Natural killer cell treated with Interleukin-12 subunit alpha and Interleukin-12 subunit beta and Interleukin-15 and Interleukin-18, amount 100 ng/mL, for 72 hours (primary cell): ENCODE measurements at regions not wholly inside any gene's neighbourhood (a gene's known extent, or its start where the extent isn't known, plus 50 kb on each side); places are given as distances from the start of the nearest gene placed in this dataset.
A peak's percentile ranks its signal among the peaks of the same experiment; 100 is the strongest.

Source experiments
- ATAC-seq, 2 donors: fragments of 150-1000 bp; cut with Tn5 transposase in 1 of 2; sonication (Bioruptor Pico), chemical (Tn5 transposase) in 1 of 2; 2 replicates each; pipeline ENCODE4 v1.10.0; 2021
- DNase-seq: peaks from one replicate; pipeline ENCODE4 v3.0.0; 2022; ENCODE audit warnings: low spot score
- H3K27ac Mint-ChIP-seq, 2 donors: 1 replicate in 1 of 2; 2 replicates in 1 of 2; pipeline ENCODE4 v1.8.0; 2022; ENCODE audit warnings: mixed read lengths in 2 of 2, mild to moderate bottlenecking in 1 of 2, moderate library complexity in 1 of 2
- H3K27me3 Mint-ChIP-seq, 2 donors: 1 replicate in 1 of 2; 2 replicates in 1 of 2; pipeline ENCODE4 v1.8.0; 2022; ENCODE audit warnings: mixed read lengths in 2 of 2
- H3K36me3 Mint-ChIP-seq: one replicate; pipeline ENCODE4 v1.8.0; 2022; ENCODE audit warnings: mixed read lengths
- H3K4me1 Mint-ChIP-seq, 2 donors: 1 replicate in 1 of 2; 2 replicates in 1 of 2; pipeline ENCODE4 v1.8.0; 2022; ENCODE audit warnings: low read depth in 2 of 2, mixed read lengths in 2 of 2, mild to moderate bottlenecking in 1 of 2
- H3K4me3 Mint-ChIP-seq: one replicate; pipeline ENCODE4 v1.8.0; 2022; ENCODE audit warnings: mixed read lengths
- H3K9me3 Mint-ChIP-seq: 2 replicates; pipeline ENCODE4 v1.8.0; 2022; ENCODE audit warnings: mixed read lengths

DNA sequence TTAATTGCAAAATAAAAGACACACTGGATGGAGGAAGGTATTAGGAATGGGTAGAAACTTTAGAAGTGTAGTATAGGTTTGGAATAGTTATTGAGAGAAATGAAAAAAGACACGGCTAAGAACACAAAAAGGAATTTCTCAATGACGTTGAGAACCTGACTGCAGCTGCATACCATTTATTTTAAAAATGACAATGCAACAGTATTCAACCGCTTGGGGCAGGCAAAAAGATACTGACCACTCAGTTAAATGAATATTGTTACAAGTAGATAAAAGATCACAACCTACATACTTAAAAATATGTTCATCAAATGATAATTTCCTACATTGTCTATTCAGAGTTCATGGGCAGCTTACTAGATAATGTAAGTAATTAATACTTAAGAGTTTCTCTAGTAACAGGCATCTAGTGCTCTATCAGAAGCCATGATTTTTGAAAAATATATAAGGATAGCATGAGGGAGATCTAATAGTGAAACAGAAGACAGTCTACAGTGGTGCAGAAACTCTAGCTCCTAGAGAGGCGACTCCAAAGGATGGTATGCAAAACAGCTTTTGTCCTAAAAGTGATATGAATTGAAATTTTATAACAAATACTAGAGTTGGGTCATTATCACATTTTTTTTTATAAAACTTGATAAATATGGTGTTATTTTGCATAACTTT lies 216.2 kb upstream of the VEGFC start:
- Mint-ChIP-seq H3K4me1 (no peaks in the 10 kb centered on the region), H3K4me3 (no peak overlapping the region), H3K27ac (no peak overlapping the region), H3K36me3 (peaks cover 5% of the 10 kb centered on the region), H3K27me3 (no peaks in the 10 kb centered on the region), H3K9me3 (peaks cover 5% of the 10 kb centered on the region)
- DNase-seq = no peak
- no peak for ATAC-seq

DNA sequence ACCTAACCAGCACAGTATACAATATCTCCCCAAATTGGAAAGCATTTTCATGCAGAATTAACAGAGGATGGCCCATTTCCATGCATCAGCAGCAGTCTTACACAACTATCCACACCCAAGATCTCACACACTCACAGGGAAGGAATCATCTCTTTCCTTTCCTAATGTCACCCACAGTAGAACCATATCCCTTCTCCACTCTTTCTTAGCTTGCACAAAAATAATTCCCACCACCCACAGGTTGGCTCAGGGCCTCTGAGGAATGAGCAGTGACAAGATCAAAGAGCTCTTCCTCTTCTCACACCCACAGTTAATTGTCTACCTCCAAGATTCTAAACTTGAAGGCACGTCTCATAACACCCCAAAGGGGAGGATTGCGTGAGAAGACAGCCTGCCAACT lies 217.7 kb upstream of the VEGFC start:
- Mint-ChIP-seq H3K4me3 (no peak overlapping the region), H3K9me3 (peaks cover 5% of the 10 kb centered on the region), H3K4me1 (no peaks in the 10 kb centered on the region), H3K27ac (no peak overlapping the region), H3K36me3 (peaks cover 5% of the 10 kb centered on the region), H3K27me3 (no peaks in the 10 kb centered on the region)
- no peak for DNase-seq
- ATAC-seq = no peak

DNA sequence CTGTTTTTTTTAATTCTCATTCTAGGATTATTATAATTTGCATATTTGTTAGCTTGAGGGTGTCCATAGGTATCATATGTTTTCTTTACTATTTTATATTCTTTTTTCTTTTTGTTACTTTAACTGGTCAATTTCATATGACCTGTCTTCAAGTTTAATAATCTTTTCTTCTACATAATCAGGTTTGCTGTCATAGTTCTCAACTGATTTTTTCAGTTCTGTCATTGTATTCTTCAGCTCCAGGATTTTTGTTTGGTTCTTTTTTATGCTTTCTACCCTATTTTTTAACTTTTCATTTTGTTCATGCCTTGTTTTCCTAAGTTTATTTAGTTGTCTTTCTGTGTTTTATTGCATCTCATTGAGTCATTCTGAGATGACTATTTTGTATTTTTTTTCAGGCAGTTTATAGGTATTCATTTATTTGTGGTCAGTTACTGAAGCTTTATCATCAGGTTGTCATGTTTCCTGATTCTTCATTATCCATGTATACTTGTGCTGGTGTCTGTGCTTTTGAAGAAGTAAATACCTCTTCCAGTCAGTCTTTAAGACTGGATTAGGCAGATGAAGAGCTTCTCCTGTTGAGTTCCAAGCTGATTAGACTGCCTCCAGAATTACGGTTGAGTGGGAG lies 220.3 kb upstream of the VEGFC start:
- Mint-ChIP-seq H3K27me3 (no peaks in the 10 kb centered on the region), H3K36me3 (peaks cover 5% of the 10 kb centered on the region), H3K9me3 (peaks cover 9% of the 10 kb centered on the region), H3K27ac (no peak overlapping the region), H3K4me3 (no peak overlapping the region), H3K4me1 (no peaks in the 10 kb centered on the region)
- no peak for ATAC-seq
- no peak for DNase-seq

DNA sequence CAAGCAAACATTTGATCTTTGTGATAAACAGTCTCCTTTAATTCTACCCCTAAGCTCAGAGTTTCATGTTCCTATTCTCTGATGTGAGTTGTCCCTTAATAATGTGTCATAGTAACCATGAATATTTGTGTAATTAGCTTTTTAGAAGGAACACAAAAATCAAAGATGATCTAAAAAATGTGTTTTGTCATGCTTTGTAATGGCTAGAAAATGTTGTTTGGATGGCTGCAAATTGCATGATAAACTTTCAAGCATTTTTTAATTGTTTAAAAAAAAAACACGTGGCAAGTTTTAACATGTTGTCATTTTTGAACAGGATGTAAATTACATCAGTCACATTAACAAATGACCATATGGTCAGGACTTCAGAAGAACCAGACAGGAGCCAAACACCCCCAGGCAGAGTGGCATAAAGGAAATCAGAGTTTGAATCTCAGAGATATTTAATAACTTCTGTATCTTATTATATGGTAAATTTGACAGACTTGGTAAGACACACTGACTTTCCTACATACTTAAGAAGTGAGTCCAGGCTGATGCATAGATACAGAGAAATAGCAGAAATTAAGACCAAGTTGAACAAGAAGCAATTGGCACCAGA lies 223.9 kb upstream of the VEGFC start:
- no peak for ATAC-seq
- H3K9me3 Mint-ChIP-seq = peaks cover 25% of the 10 kb centered on the region
- H3K4me1 Mint-ChIP-seq = no peaks in the 10 kb centered on the region
- no peaks in the 10 kb centered on the region for H3K27me3 Mint-ChIP-seq
- no peak overlapping the region for H3K27ac Mint-ChIP-seq
- DNase-seq = no peak
- H3K4me3 Mint-ChIP-seq = no peak overlapping the region
- peaks cover 5% of the 10 kb centered on the region for H3K36me3 Mint-ChIP-seq

DNA sequence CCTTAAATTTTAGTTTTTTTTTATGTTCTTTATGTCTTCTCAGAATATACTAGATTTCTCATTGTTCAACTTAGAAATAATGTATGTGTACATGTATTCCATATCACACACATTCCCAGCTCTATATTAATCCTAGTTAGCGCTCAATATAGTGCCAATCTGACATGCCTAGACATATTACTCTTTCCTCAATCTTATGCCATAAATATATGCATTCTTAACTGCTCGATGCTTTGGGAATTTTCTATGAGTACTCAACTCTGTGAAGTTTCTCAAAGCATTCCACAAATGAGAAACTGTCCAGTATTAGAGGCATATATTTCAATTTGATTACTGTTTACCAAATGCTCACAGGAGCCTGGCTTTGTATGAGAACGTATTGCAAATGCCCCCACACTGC lies 231.2 kb upstream of the VEGFC start:
- no peaks in the 10 kb centered on the region for H3K36me3 Mint-ChIP-seq
- H3K4me1 Mint-ChIP-seq = no peaks in the 10 kb centered on the region
- no peak overlapping the region for H3K27ac Mint-ChIP-seq

DNA sequence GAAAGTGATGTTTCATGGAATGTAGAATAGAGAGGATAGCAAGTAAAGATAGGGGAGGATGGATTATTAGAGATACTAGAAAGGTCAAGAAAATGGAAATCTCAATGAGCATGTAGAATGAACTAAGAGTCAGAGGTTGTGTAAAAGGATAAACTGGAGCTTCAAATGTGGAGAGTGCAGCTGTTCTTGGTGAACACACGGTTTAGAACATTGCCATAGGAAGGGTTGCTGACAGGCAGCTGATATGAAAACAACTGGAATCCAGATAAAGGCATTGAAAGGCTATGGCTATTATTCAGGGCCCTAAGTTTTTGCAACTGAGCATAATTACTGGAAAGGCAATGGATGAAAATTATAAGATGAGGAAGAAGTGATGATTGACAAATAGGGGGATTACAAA lies 239.6 kb upstream of the VEGFC start:
- H3K36me3 Mint-ChIP-seq = no peaks in the 10 kb centered on the region
- H3K27ac Mint-ChIP-seq = no peak overlapping the region
- H3K27me3 Mint-ChIP-seq = no peaks in the 10 kb centered on the region
- ATAC-seq (no peak), DNase-seq (no peak)
- H3K4me3 Mint-ChIP-seq = no peak overlapping the region
- H3K4me1 Mint-ChIP-seq = no peaks in the 10 kb centered on the region
- peaks cover 13% of the 10 kb centered on the region for H3K9me3 Mint-ChIP-seq

More for the DNA sequence above, 231.2 kb upstream of the VEGFC start:
- Mint-ChIP-seq H3K9me3 (peaks cover 31% of the 10 kb centered on the region), H3K27me3 (no peaks in the 10 kb centered on the region), H3K4me3 (no peak overlapping the region)
- ATAC-seq = no peak
- no peak for DNase-seq

DNA sequence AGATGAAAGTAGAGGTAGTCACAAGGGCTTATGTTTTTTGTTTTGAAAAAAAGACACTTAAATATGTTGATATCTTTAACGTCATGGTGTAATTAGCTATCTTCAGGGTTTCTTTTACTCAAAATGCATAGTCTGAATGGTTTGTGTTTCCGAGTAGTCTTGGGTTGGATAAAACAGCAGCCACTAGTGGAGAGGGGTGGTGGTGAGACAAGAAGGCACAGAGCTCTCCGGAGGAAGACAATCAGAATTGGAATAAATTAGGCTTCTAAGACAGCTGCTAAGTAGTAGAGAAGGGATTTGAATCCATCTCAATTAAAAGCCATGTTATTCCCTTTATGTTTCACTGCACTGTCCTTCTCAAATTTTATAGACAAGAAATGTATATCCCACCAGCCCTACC lies 240.4 kb upstream of the VEGFC start:
- H3K36me3 Mint-ChIP-seq = no peaks in the 10 kb centered on the region
- no peaks in the 10 kb centered on the region for H3K4me1 Mint-ChIP-seq
- no peak overlapping the region for H3K27ac Mint-ChIP-seq
- no peak for ATAC-seq
- H3K9me3 Mint-ChIP-seq = peaks cover 10% of the 10 kb centered on the region
- H3K27me3 Mint-ChIP-seq = no peaks in the 10 kb centered on the region
- DNase-seq = no peak
- no peak overlapping the region for H3K4me3 Mint-ChIP-seq

DNA sequence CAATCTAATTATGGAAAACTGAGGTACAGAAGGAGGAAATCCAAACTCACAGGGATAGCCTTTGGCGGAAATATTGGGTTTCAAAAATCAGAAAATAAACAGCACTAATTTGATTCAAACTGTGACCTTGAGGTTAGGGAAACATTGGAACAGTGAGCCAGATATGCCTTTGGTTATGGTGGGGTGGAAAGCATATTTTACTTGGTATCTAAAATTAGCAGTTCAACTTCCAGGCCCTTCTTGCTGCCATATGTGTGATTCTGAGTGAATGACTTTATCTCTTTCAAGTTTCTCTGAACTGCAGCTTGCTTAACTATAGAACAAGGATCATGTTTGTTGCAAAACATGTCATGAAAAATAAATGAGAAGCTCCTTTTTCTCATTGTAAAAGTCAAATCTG lies 240.9 kb upstream of the VEGFC start:
- no peaks in the 10 kb centered on the region for H3K36me3 Mint-ChIP-seq
- H3K27me3 Mint-ChIP-seq = no peaks in the 10 kb centered on the region
- ATAC-seq (no peak), DNase-seq (no peak)
- no peak overlapping the region for H3K4me3 Mint-ChIP-seq
- H3K27ac Mint-ChIP-seq = no peak overlapping the region
- peaks cover 10% of the 10 kb centered on the region for H3K9me3 Mint-ChIP-seq
- H3K4me1 Mint-ChIP-seq = no peaks in the 10 kb centered on the region

DNA sequence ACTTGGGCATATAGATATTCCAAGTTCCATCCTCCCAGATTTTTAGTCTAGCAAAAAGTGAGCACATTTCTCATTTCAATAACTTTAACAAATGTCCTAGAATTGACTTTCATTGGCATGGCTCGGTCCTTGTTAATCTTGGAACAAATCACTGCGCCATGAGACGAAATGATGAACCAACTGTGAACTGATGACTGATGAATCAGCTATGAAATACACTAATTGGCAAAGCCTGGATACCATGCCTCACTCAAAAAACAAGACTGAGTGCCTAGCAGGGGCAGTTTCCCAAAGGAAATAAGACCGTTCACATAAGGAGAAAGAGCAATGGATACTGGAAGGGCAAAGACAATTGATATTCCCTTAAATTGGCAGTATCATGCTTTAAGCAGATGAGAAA lies 248.6 kb upstream of the VEGFC start:
- ATAC-seq (no peak), DNase-seq (no peak)
- Mint-ChIP-seq H3K27me3 (peaks cover 0 to 5% of the 10 kb centered on the region in 2 donors), H3K4me1 (no peaks in the 10 kb centered on the region), H3K27ac (no peak overlapping the region), H3K4me3 (no peak overlapping the region), H3K36me3 (no peaks in the 10 kb centered on the region), H3K9me3 (peaks cover 3% of the 10 kb centered on the region)

DNA sequence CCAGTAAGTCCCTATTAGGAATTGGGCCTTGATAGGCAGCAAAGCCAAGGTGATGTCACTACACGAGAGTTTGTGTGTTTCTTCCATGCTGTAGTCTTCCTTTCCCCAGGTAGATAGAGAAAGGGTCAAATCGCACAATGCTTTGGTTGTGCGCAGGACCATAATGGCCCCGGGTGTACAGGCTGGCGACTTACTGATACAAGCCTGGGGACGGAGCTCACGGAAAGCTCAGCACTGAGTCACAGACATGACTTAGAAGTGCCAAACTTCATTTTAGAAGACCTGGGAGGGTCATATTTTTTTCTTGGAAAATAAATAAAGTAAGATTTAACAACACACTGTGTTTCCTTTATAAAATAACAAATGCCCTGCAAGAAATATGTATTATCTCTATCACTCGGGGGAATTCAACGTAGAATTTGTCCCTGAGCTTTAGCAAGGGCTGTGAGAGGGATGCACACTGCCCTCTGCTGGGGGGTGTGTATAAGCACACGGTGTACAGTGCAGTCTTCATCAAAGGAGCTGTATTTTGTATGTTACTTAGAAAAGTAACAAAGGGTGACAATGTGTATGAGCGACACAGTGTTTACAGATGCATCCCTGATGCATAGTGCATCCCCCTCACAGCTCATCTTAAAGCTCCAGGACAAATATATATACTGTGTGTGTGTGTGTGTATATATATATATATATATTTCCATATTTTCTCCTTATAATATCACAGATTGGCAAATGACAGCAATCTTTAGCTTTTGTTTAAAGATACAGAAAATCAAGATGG lies 254.5 kb upstream of the VEGFC start:
- no peaks in the 10 kb centered on the region for H3K4me1 Mint-ChIP-seq
- no peak overlapping the region for H3K4me3 Mint-ChIP-seq
- DNase-seq (no peak), ATAC-seq (peak; percentile 56 to 62)
- H3K9me3 Mint-ChIP-seq = no peaks in the 10 kb centered on the region
- H3K36me3 Mint-ChIP-seq = no peaks in the 10 kb centered on the region
- no peaks in the 10 kb centered on the region for H3K27me3 Mint-ChIP-seq
- H3K27ac Mint-ChIP-seq = no peak overlapping the region

DNA sequence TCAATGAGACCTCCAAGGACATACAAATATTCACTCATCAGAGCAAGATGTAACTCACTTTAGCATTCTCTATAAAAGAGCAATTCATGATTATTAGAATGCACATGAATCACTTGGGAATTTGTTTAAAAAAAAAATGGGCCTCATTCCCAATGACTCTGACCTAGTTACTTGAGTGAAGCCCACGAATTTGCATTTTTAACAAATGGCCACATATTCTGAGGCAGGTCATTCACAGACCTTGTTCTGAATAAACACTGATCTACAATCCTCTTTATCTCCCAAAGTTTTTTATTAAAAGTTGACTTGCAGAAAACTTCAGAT lies 255.1 kb upstream of the VEGFC start:
- Mint-ChIP-seq H3K27ac (no peak overlapping the region), H3K9me3 (no peaks in the 10 kb centered on the region), H3K4me1 (no peaks in the 10 kb centered on the region), H3K36me3 (no peaks in the 10 kb centered on the region), H3K27me3 (no peaks in the 10 kb centered on the region), H3K4me3 (no peak overlapping the region)
- DNase-seq (no peak), ATAC-seq (no peak)

DNA sequence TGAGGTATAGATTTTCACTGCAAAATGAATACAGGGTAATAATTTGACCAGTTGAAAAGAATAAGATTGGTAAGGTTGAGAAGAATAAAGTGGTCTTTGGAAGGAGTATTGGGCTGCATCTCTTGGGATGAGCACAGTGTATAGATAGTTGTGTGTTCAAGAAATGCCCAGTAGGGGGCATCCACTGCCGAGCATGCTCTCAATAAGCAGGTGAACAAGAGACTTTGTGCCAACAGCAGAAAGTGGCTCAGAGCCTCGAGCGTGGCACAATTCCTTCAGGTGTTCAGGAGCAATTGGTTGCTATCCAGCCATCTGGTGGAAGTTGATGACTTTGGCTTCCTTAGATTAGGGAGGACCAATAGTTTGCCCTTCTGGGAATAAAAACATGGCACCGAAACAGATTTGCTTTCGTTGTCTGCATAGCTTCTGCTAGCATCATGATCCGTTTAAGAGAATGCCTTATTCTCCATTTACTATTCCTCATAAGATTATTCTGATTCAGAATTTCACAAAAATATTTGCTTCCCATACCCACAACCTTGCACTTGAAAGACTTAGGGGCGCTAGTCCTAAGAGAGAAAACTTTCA lies 258.1 kb upstream of the NEIL3 start:
- no peaks in the 10 kb centered on the region for H3K4me1 Mint-ChIP-seq
- no peaks in the 10 kb centered on the region for H3K27me3 Mint-ChIP-seq
- no peak overlapping the region for H3K4me3 Mint-ChIP-seq
- ATAC-seq (no peak), DNase-seq (no peak)
- H3K9me3 Mint-ChIP-seq = no peaks in the 10 kb centered on the region
- no peak overlapping the region for H3K27ac Mint-ChIP-seq
- H3K36me3 Mint-ChIP-seq = no peaks in the 10 kb centered on the region

DNA sequence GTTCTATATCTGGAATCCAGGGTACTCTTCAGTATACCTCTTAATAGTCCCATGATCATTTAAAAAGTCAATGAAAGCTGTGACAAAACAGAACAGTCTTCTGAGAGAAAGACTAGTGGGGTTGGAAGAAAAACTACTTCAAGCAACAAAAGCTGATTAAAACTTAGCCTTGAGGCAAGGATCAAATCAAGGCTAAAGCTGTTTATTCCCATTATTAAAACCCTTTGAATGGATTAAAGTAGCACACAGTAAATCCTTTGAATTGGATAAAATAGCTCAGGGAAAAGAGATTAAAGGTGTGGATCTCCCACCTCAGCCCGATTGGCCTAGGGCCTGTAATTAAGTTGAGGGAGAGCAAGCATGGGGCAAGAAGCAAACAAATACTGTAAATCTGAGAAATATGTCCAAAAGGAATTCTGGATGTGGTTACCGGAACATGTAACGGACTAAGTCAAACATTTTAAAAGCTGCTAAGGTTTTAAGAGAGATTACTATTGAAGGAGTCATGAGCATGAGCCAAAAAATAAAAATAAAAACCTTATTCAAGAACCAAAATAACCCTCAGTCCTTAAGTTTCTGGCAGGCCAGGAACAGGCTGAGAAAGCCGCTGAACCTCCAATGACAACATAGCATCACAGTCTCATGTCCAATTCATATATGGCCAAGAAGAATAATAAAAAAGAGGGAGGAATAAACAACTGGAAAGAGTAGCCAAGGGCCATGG lies 257.3 kb upstream of the NEIL3 start:
- Mint-ChIP-seq H3K36me3 (no peaks in the 10 kb centered on the region), H3K27me3 (no peaks in the 10 kb centered on the region), H3K27ac (no peak overlapping the region), H3K4me1 (no peaks in the 10 kb centered on the region), H3K4me3 (no peak overlapping the region), H3K9me3 (no peaks in the 10 kb centered on the region)
- ATAC-seq (no peak), DNase-seq (no peak)
